ENCODE measurements at regions not wholly inside any gene's neighbourhood (a gene's known extent, or its start where the extent isn't known, plus 50 kb on each side); places are given as distances from the start of the nearest gene placed in this dataset.

DNA sequence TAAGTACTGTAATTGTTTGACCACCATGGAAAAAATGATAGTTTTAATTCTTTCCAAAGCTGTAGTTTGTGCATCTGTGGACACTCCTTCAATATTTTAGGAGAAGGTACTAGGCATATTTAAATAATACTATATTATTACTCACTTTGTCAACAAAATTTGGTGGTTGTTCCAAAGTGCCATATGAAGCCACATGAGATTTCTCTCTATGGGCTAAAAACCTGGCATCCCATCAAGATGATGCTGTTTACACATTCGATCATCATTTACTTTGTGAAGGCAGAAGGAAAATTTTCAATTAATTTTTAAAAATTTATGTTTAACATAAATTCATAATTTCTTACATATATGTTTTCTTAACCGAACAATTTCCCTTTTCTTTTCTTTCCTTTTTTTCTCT, 502.6 kb upstream of the JAG1 start:
- TF ChIP-seq, protein P1, sequence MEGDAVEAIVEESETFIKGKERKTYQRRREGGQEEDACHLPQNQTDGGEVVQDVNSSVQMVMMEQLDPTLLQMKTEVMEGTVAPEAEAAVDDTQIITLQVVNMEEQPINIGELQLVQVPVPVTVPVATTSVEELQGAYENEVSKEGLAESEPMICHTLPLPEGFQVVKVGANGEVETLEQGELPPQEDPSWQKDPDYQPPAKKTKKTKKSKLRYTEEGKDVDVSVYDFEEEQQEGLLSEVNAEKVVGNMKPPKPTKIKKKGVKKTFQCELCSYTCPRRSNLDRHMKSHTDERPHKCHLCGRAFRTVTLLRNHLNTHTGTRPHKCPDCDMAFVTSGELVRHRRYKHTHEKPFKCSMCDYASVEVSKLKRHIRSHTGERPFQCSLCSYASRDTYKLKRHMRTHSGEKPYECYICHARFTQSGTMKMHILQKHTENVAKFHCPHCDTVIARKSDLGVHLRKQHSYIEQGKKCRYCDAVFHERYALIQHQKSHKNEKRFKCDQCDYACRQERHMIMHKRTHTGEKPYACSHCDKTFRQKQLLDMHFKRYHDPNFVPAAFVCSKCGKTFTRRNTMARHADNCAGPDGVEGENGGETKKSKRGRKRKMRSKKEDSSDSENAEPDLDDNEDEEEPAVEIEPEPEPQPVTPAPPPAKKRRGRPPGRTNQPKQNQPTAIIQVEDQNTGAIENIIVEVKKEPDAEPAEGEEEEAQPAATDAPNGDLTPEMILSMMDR (IDR thresholded peaks at IDR 0.05 in 2 of 3, conservative IDR thresholded peaks at IDR 0.05 in 1 of 3; ENCODE audit: control insufficient read depth in 2 of 3, extremely low read depth in 1 of 3, insufficient read depth in 1 of 3, low read depth in 3 of 3, low read length in 3 of 3): no peak
- no peak for TF ChIP-seq POLR2A (IDR thresholded peaks at IDR 0.05; ENCODE audit: low read depth, low read length)
- TF ChIP-seq BHLHE40 (IDR thresholded peaks at IDR 0.05; ENCODE audit: borderline replicate concordance in 1 of 2, low read depth in 2 of 2, low read length in 1 of 2): no peak
- no peak for TF ChIP-seq JUNB (IDR thresholded peaks at IDR 0.05)
- TF ChIP-seq NBN (IDR thresholded peaks at IDR 0.05): no peak
- TF ChIP-seq, protein P2, sequence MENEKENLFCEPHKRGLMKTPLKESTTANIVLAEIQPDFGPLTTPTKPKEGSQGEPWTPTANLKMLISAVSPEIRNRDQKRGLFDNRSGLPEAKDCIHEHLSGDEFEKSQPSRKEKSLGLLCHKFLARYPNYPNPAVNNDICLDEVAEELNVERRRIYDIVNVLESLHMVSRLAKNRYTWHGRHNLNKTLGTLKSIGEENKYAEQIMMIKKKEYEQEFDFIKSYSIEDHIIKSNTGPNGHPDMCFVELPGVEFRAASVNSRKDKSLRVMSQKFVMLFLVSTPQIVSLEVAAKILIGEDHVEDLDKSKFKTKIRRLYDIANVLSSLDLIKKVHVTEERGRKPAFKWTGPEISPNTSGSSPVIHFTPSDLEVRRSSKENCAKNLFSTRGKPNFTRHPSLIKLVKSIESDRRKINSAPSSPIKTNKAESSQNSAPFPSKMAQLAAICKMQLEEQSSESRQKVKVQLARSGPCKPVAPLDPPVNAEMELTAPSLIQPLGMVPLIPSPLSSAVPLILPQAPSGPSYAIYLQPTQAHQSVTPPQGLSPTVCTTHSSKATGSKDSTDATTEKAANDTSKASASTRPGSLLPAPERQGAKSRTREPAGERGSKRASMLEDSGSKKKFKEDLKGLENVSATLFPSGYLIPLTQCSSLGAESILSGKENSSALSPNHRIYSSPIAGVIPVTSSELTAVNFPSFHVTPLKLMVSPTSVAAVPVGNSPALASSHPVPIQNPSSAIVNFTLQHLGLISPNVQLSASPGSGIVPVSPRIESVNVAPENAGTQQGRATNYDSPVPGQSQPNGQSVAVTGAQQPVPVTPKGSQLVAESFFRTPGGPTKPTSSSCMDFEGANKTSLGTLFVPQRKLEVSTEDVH (IDR thresholded peaks at IDR 0.05; ENCODE audit: low read depth, partially characterized antibody): no peak
- TF ChIP-seq, protein P3, sequence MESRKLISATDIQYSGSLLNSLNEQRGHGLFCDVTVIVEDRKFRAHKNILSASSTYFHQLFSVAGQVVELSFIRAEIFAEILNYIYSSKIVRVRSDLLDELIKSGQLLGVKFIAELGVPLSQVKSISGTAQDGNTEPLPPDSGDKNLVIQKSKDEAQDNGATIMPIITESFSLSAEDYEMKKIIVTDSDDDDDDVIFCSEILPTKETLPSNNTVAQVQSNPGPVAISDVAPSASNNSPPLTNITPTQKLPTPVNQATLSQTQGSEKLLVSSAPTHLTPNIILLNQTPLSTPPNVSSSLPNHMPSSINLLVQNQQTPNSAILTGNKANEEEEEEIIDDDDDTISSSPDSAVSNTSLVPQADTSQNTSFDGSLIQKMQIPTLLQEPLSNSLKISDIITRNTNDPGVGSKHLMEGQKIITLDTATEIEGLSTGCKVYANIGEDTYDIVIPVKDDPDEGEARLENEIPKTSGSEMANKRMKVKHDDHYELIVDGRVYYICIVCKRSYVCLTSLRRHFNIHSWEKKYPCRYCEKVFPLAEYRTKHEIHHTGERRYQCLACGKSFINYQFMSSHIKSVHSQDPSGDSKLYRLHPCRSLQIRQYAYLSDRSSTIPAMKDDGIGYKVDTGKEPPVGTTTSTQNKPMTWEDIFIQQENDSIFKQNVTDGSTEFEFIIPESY (IDR thresholded peaks at IDR 0.05): no peak
- TF ChIP-seq EZH2 (IDR thresholded peaks at IDR 0.05; ENCODE audit: borderline replicate concordance, control insufficient read depth, low read depth, low read length): no peak
- no peak for TF ChIP-seq EP300 (IDR thresholded peaks at IDR 0.05; ENCODE audit: borderline replicate concordance in 1 of 2, control insufficient read depth in 1 of 2, low read depth in 2 of 2, low read length in 2 of 2)
- no peak for TF ChIP-seq RB1 (IDR thresholded peaks at IDR 0.05; ENCODE audit: borderline replicate concordance)

Measured in GM12878 (cell line).